ENCODE measurements at regions not wholly inside any gene's neighbourhood (a gene's known extent, or its start where the extent isn't known, plus 50 kb on each side); places are given as distances from the start of the nearest gene placed in this dataset.

DNA sequence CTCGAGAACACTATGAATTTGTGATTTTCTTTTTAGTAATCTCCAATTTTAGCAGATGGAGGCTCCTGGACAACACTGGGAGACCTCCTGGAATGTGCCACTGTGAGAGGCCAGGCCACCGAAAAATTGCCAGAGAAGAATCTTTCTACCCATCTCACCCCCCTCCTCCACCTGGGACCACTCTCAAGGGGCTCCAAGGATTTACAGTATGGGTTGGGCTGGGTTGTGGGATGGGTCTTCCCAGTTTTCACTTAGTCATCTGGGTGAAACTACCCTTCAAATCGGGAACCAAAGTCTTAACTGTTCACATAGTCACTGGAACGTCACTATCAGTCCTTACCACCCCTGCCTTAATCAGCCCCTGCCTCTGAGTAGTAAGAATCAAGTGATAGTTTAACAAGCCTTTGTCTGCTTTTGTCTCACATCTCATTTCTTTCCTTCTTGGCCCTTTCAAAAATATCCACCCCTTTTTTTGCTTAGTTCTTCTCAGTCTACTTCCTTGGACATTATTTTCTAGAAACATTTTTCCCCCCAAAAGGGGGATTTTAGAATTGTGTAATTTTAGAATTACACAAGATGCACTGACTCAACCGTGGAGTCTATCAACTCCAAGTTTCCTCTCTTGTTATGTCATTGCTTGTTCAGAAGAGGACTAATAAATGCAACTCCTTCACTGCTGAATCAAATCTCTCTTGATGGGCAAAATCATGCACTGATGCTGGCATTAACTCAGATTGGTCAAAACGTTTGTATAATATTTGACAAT is 148.2 kb upstream of the MOCS1 start:
- no peaks in the 10 kb centered on the region for H3K4me1 ChIP-seq (replicated peaks)
- no peaks in the 10 kb centered on the region for H3K9me3 ChIP-seq
- H3K36me3 ChIP-seq, result no peaks in the 10 kb centered on the region
- no peak overlapping the region for H3K4me3 ChIP-seq
- DNase-seq (ENCODE audit: low spot score), result no peak
- WGBS, result 73% methylated on average over 6 of the region's 6 CpGs
- intact Hi-C loops (cut with DNase I), result no loop called here
- no peaks in the 10 kb centered on the region for H3K27me3 ChIP-seq (replicated peaks; ENCODE audit: insufficient read depth)
- no peak overlapping the region for H3K27ac ChIP-seq
- TF ChIP-seq POLR2A (IDR thresholded peaks at IDR 0.05) (no peak), POLR2AphosphoS5 (IDR thresholded peaks at IDR 0.05) (no peak)
- TF ChIP-seq, protein P1, sequence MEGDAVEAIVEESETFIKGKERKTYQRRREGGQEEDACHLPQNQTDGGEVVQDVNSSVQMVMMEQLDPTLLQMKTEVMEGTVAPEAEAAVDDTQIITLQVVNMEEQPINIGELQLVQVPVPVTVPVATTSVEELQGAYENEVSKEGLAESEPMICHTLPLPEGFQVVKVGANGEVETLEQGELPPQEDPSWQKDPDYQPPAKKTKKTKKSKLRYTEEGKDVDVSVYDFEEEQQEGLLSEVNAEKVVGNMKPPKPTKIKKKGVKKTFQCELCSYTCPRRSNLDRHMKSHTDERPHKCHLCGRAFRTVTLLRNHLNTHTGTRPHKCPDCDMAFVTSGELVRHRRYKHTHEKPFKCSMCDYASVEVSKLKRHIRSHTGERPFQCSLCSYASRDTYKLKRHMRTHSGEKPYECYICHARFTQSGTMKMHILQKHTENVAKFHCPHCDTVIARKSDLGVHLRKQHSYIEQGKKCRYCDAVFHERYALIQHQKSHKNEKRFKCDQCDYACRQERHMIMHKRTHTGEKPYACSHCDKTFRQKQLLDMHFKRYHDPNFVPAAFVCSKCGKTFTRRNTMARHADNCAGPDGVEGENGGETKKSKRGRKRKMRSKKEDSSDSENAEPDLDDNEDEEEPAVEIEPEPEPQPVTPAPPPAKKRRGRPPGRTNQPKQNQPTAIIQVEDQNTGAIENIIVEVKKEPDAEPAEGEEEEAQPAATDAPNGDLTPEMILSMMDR (IDR thresholded peaks at IDR 0.05), result no peak

DNA sequence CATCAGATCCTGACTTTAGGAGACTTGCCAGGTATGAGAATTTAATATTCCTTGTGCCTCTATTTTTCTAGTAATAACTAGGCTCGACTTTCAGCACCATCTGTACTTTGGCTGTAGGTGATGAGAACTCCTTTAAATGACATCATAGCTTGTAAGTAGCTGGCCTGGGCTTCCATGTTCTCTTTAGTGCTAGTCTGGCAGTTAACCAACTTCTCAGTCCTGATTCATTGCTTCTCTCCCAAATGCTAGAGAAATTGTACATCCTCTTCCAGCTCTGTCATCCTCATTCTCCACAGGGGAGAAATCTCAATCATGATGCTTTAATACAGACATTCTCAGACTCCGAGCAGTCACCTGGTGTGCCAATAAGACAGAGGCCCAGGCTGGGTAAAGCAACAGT is 143.5 kb upstream of the MOCS1 start:
- Histone ChIP-seq H3K4me1 (replicated peaks) (no peaks in the 10 kb centered on the region), H3K9me3 (no peaks in the 10 kb centered on the region), H3K36me3 (no peaks in the 10 kb centered on the region), H3K4me3 (no peak overlapping the region), H3K27ac (no peak overlapping the region), H3K27me3 (replicated peaks; ENCODE audit: insufficient read depth) (no peaks in the 10 kb centered on the region)
- no peak for DNase-seq (ENCODE audit: low spot score)
- WGBS, result 72% methylated on average over 2 of the region's 2 CpGs
- intact Hi-C loops (cut with DNase I), result no loop called here
- no peak for TF ChIP-seq POLR2A (IDR thresholded peaks at IDR 0.05)
- TF ChIP-seq, protein P1 (IDR thresholded peaks at IDR 0.05), result no peak

DNA sequence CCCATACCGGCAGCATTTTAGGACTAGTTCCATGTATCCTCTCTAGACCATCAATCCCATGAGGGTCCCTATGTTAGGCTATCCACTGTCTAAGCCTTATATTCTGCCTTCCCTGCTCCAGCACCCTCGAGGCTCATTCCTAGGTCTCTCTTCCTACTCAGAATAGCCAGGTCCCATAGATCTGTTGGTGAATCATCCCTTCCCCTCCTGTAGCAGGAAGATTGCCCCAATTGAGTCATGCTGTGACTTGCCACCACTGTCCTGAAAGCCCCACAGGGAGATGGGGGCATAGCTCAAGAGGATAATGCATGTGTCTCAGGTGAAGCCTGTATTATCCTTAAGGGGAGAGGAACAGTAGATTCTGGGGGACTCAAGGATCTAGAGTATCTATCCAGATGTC is 143.1 kb upstream of the MOCS1 start:
- WGBS, result 71% methylated on average over 2 of the region's 2 CpGs
- intact Hi-C loops (cut with DNase I), result no loop called here
- Histone ChIP-seq H3K4me1 (replicated peaks) (no peaks in the 10 kb centered on the region), H3K9me3 (no peaks in the 10 kb centered on the region), H3K36me3 (no peaks in the 10 kb centered on the region), H3K4me3 (no peak overlapping the region), H3K27me3 (replicated peaks; ENCODE audit: insufficient read depth) (no peaks in the 10 kb centered on the region), H3K27ac (no peak overlapping the region)
- DNase-seq (ENCODE audit: low spot score), result no peak
- TF ChIP-seq, protein P1 (IDR thresholded peaks at IDR 0.05), result no peak
- TF ChIP-seq POLR2AphosphoS5 (IDR thresholded peaks at IDR 0.05) (no peak), POLR2A (IDR thresholded peaks at IDR 0.05) (no peak)

DNA sequence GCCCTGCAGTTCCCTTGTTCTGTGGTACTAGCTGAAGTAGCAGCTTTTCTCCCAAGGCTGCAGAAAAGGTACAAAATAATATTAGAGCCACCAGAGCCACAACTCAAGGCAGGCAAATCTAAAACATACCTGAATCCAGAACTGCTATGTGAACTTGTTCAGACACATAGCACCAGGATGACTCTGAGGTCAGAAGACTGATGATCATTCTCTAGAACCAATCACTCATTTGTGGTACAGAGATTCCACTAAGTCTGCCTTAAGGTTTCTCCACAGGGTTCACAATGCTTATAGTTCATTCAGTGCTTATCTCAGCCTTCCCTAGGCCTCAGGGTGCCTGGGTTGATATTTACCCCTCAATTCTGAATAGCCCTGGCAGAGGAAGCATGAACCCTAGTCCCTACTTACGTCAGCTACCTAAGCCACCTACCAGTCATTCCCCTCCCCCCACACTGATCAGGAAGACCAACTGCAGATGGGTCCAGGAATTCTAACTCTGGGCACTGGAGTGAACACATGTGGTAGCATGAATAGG is 140.9 kb upstream of the MOCS1 start:
- intact Hi-C loops (cut with DNase I), result no loop called here
- 77% methylated on average over 1 of the region's 1 CpG for WGBS
- H3K4me1 ChIP-seq (replicated peaks), result no peaks in the 10 kb centered on the region
- no peak for DNase-seq (ENCODE audit: low spot score)
- H3K27me3 ChIP-seq (replicated peaks; ENCODE audit: insufficient read depth), result no peaks in the 10 kb centered on the region
- TF ChIP-seq POLR2A (IDR thresholded peaks at IDR 0.05) (no peak), POLR2AphosphoS5 (IDR thresholded peaks at IDR 0.05) (no peak)
- TF ChIP-seq, protein P1 (IDR thresholded peaks at IDR 0.05), result no peak
- no peak overlapping the region for H3K27ac ChIP-seq
- no peaks in the 10 kb centered on the region for H3K36me3 ChIP-seq
- H3K9me3 ChIP-seq, result no peaks in the 10 kb centered on the region
- H3K4me3 ChIP-seq, result no peak overlapping the region
